OCI-LY7 (cell line): ENCODE measurements at regions not wholly inside any gene's neighbourhood (a gene's known extent, or its start where the extent isn't known, plus 50 kb on each side); places are given as distances from the start of the nearest gene placed in this dataset.
"Not testable (repeated sequence)": the region's sequence is repeated elsewhere in the genome, so short reads cannot be mapped to it uniquely, and the experiment has no call there.

Experiments
- BruUV-seq: library from RNA; stranded (reverse); fragments of 400-500 nt; replicated peaks from 2 replicates; lab custom pipeline; 2021; lab: Mats Ljungman, UMichigan
- CTCF ChIA-PET: fragments of 300-600 bp; sonication (Branson Sonifier 250); formaldehyde crosslinking; loops from one replicate; lab custom pipeline; 2022; ENCODE audit warnings: antibody characterized with exemption; ENCODE audit not compliant: unreplicated experiment; lab: Charles Lee
- POLR2A ChIA-PET: fragments of 300-600 bp; sonication (Branson Sonifier 250); formaldehyde crosslinking; loops from one replicate; lab custom pipeline; 2022; ENCODE audit warnings: antibody characterized with exemption; lab: Charles Lee
- DNase-seq: peaks from one replicate; pipeline ENCODE4 v3.0.0-alpha.2; 2015; ENCODE audit warnings: low spot score
- H2AFZ ChIP-seq: fragments of 200-600 bp; sonication (generic), shearing (Covaris generic); 2 replicates; pipeline ENCODE4 v1.6.1; 2014; ENCODE audit warnings: mild to moderate bottlenecking, antibody characterized with exemption, low read length, moderate library complexity
- H3K27ac ChIP-seq: fragments of 200-600 bp; sonication (generic); 2 replicates; pipeline ENCODE4 v1.5.1; 2014; ENCODE audit warnings: mixed run types, low read depth, mild to moderate bottlenecking, moderate library complexity, low read length, inconsistent platforms; ENCODE audit not compliant: poor library complexity, severe bottlenecking
- H3K36me3 ChIP-seq: fragments of 200-600 bp; sonication (generic); 2 replicates; pipeline ENCODE4 v1.6.1; 2014; ENCODE audit warnings: mild to moderate bottlenecking, antibody characterized with exemption, low read length, moderate library complexity, mixed read lengths; ENCODE audit not compliant: insufficient read depth
- H3K4me1 ChIP-seq: fragments of 200-600 bp; sonication (generic); 2 replicates; pipeline ENCODE4 v1.5.1; 2014; ENCODE audit warnings: mild to moderate bottlenecking, low read length; ENCODE audit not compliant: insufficient read depth, poor library complexity, severe bottlenecking
- H3K4me2 ChIP-seq: fragments of 200-600 bp; sonication (generic); 2 replicates; pipeline ENCODE4 v1.6.1; 2014; ENCODE audit warnings: mild to moderate bottlenecking, low read length
- H3K4me3 ChIP-seq: fragments of 200-600 bp; sonication (generic); 2 replicates; pipeline ENCODE4 v1.5.1; 2014; ENCODE audit warnings: mild to moderate bottlenecking, low read depth, low read length; ENCODE audit not compliant: poor library complexity, severe bottlenecking
- H3K79me2 ChIP-seq: fragments of 200-600 bp; sonication (generic); 2 replicates; pipeline ENCODE4 v1.6.1; 2016; ENCODE audit warnings: low read depth, mild to moderate bottlenecking, low read length, moderate library complexity, mixed read lengths; ENCODE audit not compliant: insufficient read depth
- H3K9me2 ChIP-seq: fragments of 200-600 bp; sonication (generic); 2 replicates; pipeline ENCODE4 v1.6.1; 2016; ENCODE audit warnings: mild to moderate bottlenecking, low read length, mixed read lengths; ENCODE audit not compliant: insufficient read depth
- H3K9me3 ChIP-seq: fragments of 200-600 bp; sonication (generic); 2 replicates; pipeline ENCODE4 v1.6.1; 2014; ENCODE audit warnings: mild to moderate bottlenecking, mixed run types, low read length, mixed read lengths
- H4K20me1 ChIP-seq: fragments of 200-600 bp; sonication (generic); 2 replicates; pipeline ENCODE4 v1.6.1; 2014; ENCODE audit warnings: mild to moderate bottlenecking, antibody characterized with exemption, low read length, moderate library complexity, mixed read lengths; ENCODE audit not compliant: insufficient read depth
- CTCF ChIP-seq: fragments of 200-600 bp; sonication (generic); conservative IDR thresholded peaks from 2 replicates; pipeline ENCODE4 v1.5.1; 2014; ENCODE audit warnings: mild to moderate bottlenecking, antibody characterized with exemption, low read length, moderate library complexity, mixed read lengths
- EZH2phosphoT487 ChIP-seq: fragments of 200-600 bp; sonication (generic); IDR thresholded peaks from 2 replicates; pipeline ENCODE4 v1.6.1; 2018; ENCODE audit warnings: low read depth, borderline replicate concordance, mild to moderate bottlenecking, mixed run types, antibody characterized with exemption, low read length, moderate library complexity, mixed read lengths
- intact Hi-C: fragments of 100-400 bp; cut with micrococcal nuclease; formaldehyde crosslinking; loops from one replicate; pipeline ENCODE4 v1.10.0; 2022; ENCODE audit not compliant: unreplicated experiment

DNA sequence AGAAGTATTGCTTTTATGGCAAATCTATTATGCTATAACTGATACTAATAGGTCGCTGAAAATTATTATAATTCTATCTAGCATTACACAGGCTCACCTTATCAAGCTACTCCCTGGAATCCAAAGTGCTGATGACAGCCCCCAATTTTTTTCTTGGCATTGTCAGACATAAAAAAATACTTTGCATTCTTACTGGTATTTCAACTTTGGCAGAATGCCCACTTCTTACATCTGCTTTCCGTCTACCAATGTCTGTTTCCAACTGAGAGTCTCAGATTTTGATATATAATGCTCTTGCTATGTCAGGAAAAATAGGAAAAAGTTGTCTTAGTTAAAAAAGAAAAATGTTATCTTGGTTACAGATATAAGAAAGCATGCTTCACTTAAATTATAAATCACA lies 615.4 kb downstream of the C12orf50 start:
- Histone ChIP-seq H3K4me3 (no peak overlapping the region), H4K20me1 (no peaks in the 10 kb centered on the region), H2AFZ (no peak overlapping the region), H3K79me2 (no peaks in the 10 kb centered on the region), H3K36me3 (no peaks in the 10 kb centered on the region), H3K9me2 (no peaks in the 10 kb centered on the region), H3K27ac (no peak overlapping the region), H3K9me3 (no peaks in the 10 kb centered on the region), H3K4me1 (no peaks in the 10 kb centered on the region), H3K4me2 (no peak overlapping the region)
- BruUV-seq, result no TSS peak
- intact Hi-C loops, result no loop called here
- TF ChIP-seq CTCF (no peak), EZH2phosphoT487 (no peak)
- ChIA-PET POLR2A (no interaction called here), CTCF (no interaction called here)
- no peak for DNase-seq

GRCh38 chr12:87406926-87407325 lies 622.3 kb downstream of the C12orf50 start:
- H3K4me3 ChIP-seq, result no peak overlapping the region
- H3K4me1 ChIP-seq, result no peaks in the 10 kb centered on the region
- no TSS peak for BruUV-seq
- DNase-seq, result no peak
- ChIA-PET POLR2A (no interaction called here), CTCF (no interaction called here)
- intact Hi-C loops, result no loop called here
- no peak overlapping the region for H3K27ac ChIP-seq
- TF ChIP-seq CTCF, result no peak
- no peak for TF ChIP-seq EZH2phosphoT487
- H3K9me2 ChIP-seq, result no peaks in the 10 kb centered on the region
- no peaks in the 10 kb centered on the region for H3K36me3 ChIP-seq
- H3K9me3 ChIP-seq, result no peaks in the 10 kb centered on the region
- no peak overlapping the region for H3K4me2 ChIP-seq
- H3K79me2 ChIP-seq, result no peaks in the 10 kb centered on the region
- H2AFZ ChIP-seq, result no peak overlapping the region
- H4K20me1 ChIP-seq, result no peaks in the 10 kb centered on the region

DNA sequence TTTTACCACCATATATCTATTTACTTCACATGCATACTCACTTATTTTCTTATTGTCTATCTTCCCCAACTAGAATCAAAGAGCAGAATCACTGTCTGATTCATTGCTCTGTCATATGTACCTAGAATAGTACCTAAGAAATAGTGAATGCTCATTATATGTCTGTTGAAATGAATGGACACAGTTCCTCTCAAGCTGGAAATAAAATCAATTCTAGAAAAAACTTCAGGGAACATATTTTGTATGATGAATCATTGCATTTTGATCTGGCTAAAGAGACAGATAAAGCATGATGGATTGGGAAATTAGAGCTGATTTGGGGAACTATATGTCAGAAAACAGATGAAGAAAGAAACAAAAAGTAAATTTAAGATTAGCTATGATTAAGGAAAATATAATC lies 623.3 kb downstream of the C12orf50 start:
- POLR2A ChIA-PET, result no interaction called here

DNA sequence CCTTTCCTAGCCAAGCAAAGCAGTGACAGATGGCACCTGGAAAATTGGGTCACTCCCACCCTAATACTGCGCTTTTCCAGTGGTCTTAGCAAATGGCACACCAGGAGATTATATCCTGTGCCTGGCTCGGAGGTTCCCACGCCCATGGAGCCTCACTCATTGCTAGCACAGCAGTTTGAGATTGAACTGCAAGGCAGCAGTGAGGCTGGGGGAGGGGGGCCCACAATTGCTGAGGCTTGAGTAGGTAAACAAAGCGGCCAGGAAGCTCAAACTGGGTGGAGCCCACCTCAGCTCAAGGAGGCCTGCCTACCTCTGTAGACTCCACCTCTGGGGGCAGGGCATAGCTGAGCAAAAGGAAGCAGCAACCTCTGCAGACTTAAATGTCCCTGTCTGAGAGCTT lies 635.0 kb downstream of the C12orf50 start:
- DNase-seq, BruUV-seq, H3K36me3 ChIP-seq, intact Hi-C loops, H3K79me2 ChIP-seq, H3K9me3 ChIP-seq, H4K20me1 ChIP-seq, H3K4me3 ChIP-seq, H3K27ac ChIP-seq, H3K9me2 ChIP-seq, CTCF ChIA-PET, H2AFZ ChIP-seq, H3K4me2 ChIP-seq, H3K4me1 ChIP-seq: not testable (repeated sequence)
- POLR2A ChIA-PET, result interaction anchor here (0.7 kb wide), 1 partner anchor 177 kb away, joined by 3 read pairs; no protein-coding TSS in a partner anchor

More for the DNA sequence above, 623.3 kb downstream of the C12orf50 start:
- Histone ChIP-seq H3K79me2 (no peaks in the 10 kb centered on the region), H3K27ac (no peak overlapping the region), H3K4me1 (no peaks in the 10 kb centered on the region), H3K4me3 (no peak overlapping the region), H2AFZ (no peak overlapping the region), H4K20me1 (no peaks in the 10 kb centered on the region), H3K9me2 (no peaks in the 10 kb centered on the region), H3K4me2 (no peak overlapping the region), H3K9me3 (no peaks in the 10 kb centered on the region), H3K36me3 (no peaks in the 10 kb centered on the region)
- no TSS peak for BruUV-seq
- TF ChIP-seq CTCF, result no peak
- TF ChIP-seq EZH2phosphoT487, result no peak
- DNase-seq, result no peak
- intact Hi-C loops, result no loop called here
- CTCF ChIA-PET, result no interaction called here
